OCI-LY7 (cell line): ENCODE measurements at regions not wholly inside any gene's neighbourhood (a gene's known extent, or its start where the extent isn't known, plus 50 kb on each side); places are given as distances from the start of the nearest gene placed in this dataset.

Experiments
- EZH2phosphoT487 ChIP-seq: fragments of 200-600 bp; sonication (generic); IDR thresholded peaks from 2 replicates; pipeline ENCODE4 v1.6.1; 2018; ENCODE audit warnings: low read depth, borderline replicate concordance, mild to moderate bottlenecking, mixed run types, antibody characterized with exemption, low read length, moderate library complexity, mixed read lengths
- TF ChIP-seq, protein P1 (sequence below): fragments of 200-600 bp; sonication (generic); conservative IDR thresholded peaks from 2 replicates; pipeline ENCODE4 v1.5.1; 2014; ENCODE audit warnings: mild to moderate bottlenecking, antibody characterized with exemption, low read length, moderate library complexity, mixed read lengths

DNA sequence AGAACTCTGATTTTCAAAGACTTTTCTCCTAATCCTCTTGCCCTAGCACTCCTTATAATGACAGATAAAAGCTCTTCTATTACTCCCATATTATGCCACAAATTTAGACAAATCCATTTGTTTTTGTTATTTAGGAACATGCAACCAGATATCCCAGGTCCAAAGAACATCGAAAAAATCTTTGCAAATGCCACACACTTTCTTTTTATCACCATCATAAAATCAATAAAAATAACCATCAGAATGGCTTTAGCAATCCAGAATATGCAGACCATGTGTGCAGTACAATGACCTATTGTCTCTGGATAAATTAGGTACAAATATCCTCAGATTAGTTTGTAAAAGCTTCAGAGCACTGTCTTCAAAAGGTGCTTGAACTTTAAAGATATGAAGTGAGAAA lies 376.2 kb upstream of the TCF4 start:
- TF ChIP-seq, protein P1, sequence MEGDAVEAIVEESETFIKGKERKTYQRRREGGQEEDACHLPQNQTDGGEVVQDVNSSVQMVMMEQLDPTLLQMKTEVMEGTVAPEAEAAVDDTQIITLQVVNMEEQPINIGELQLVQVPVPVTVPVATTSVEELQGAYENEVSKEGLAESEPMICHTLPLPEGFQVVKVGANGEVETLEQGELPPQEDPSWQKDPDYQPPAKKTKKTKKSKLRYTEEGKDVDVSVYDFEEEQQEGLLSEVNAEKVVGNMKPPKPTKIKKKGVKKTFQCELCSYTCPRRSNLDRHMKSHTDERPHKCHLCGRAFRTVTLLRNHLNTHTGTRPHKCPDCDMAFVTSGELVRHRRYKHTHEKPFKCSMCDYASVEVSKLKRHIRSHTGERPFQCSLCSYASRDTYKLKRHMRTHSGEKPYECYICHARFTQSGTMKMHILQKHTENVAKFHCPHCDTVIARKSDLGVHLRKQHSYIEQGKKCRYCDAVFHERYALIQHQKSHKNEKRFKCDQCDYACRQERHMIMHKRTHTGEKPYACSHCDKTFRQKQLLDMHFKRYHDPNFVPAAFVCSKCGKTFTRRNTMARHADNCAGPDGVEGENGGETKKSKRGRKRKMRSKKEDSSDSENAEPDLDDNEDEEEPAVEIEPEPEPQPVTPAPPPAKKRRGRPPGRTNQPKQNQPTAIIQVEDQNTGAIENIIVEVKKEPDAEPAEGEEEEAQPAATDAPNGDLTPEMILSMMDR: no peak
- TF ChIP-seq EZH2phosphoT487: no peak
